ENCODE measurements at regions not wholly inside any gene's neighbourhood (a gene's known extent, or its start where the extent isn't known, plus 50 kb on each side); places are given as distances from the start of the nearest gene placed in this dataset.

DNA sequence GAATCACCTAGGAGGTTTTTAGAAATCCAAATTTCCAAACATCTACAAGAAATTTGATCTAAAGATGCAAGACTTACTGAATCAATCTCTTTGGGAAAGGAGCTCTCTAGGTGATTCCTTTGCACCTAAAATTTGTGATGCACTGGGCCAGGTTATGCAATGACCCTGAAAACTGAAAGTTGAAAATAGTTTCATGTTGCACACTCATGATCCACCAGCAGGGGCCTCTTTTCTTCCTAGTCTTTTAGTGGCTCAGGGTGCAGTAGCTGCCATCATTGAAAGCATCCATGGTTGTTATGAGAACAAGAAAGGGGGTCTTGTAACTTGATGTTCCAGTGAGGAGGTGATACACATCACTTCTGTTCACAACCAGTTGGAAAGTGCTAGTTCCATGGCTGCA lies 486.8 kb downstream of the PSAT1 start:
- TF ChIP-seq, protein P1, sequence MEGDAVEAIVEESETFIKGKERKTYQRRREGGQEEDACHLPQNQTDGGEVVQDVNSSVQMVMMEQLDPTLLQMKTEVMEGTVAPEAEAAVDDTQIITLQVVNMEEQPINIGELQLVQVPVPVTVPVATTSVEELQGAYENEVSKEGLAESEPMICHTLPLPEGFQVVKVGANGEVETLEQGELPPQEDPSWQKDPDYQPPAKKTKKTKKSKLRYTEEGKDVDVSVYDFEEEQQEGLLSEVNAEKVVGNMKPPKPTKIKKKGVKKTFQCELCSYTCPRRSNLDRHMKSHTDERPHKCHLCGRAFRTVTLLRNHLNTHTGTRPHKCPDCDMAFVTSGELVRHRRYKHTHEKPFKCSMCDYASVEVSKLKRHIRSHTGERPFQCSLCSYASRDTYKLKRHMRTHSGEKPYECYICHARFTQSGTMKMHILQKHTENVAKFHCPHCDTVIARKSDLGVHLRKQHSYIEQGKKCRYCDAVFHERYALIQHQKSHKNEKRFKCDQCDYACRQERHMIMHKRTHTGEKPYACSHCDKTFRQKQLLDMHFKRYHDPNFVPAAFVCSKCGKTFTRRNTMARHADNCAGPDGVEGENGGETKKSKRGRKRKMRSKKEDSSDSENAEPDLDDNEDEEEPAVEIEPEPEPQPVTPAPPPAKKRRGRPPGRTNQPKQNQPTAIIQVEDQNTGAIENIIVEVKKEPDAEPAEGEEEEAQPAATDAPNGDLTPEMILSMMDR (IDR thresholded peaks at IDR 0.05) = no peak
- TF ChIP-seq POLR2A (IDR thresholded peaks at IDR 0.05) = no peak
- TF ChIP-seq EP300 (IDR thresholded peaks at IDR 0.05) = no peak
